GM12892 (cell line): ENCODE measurements at regions not wholly inside any gene's neighbourhood (a gene's known extent, or its start where the extent isn't known, plus 50 kb on each side); places are given as distances from the start of the nearest gene placed in this dataset.

ENCODE experiments used
- POLR2A ChIP-seq: IDR thresholded peaks from 2 replicates; pipeline ENCODE4 v1.6.1; 2011; ENCODE audit warnings: low read depth, low read length, control low read depth
- POLR2AphosphoS5 ChIP-seq: IDR thresholded peaks from 2 replicates; pipeline ENCODE4 v1.6.1; 2011; ENCODE audit warnings: low read depth, low read length, control low read depth

DNA sequence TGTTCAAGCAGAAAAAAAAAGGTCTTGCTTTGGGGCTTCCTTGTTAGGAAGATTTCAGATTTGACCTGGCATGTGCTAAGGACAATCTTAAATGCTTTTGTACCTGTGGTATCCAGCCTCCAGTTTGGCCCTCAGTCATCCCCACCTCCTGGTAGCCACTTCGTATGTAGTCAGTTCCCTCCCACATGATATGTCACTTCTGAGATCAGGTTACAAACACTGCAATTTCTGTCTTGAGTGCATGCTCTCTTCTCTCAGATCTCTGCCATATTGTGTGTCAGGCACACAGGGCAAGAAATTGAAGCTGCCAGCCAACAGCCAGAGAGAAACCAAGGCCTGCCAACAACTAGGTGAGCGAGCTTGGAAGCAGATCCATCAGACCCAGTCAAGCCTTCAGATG is 60.3 kb upstream of the STARD13 start:
- TF ChIP-seq POLR2A: no peak
- TF ChIP-seq POLR2AphosphoS5: no peak
